ENCODE measurements at regions not wholly inside any gene's neighbourhood (a gene's known extent, or its start where the extent isn't known, plus 50 kb on each side); places are given as distances from the start of the nearest gene placed in this dataset.
"Not testable (repeated sequence)": the region's sequence is repeated elsewhere in the genome, so short reads cannot be mapped to it uniquely, and the experiment has no call there.

DNA sequence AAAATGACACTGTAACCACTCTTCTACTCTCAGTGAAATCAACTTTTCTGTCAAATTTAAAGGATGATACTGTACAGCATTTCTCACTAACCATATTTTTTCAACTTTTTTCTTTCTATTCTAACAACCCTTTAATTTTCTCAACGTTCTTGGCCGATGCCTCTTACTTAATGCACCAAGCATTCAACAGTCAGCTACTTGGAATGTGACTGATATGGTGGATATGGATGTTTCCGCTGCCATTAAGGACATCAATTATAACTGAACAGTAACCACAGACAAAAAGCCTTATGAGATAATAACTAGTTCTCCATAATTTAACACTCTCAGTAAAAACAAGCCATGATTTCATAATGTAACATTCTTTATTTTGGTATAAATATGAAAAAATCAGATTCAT, 427.4 kb downstream of the KCNJ18 start:
- TF ChIP-seq, protein P1, sequence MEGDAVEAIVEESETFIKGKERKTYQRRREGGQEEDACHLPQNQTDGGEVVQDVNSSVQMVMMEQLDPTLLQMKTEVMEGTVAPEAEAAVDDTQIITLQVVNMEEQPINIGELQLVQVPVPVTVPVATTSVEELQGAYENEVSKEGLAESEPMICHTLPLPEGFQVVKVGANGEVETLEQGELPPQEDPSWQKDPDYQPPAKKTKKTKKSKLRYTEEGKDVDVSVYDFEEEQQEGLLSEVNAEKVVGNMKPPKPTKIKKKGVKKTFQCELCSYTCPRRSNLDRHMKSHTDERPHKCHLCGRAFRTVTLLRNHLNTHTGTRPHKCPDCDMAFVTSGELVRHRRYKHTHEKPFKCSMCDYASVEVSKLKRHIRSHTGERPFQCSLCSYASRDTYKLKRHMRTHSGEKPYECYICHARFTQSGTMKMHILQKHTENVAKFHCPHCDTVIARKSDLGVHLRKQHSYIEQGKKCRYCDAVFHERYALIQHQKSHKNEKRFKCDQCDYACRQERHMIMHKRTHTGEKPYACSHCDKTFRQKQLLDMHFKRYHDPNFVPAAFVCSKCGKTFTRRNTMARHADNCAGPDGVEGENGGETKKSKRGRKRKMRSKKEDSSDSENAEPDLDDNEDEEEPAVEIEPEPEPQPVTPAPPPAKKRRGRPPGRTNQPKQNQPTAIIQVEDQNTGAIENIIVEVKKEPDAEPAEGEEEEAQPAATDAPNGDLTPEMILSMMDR (IDR thresholded peaks at IDR 0.05): not testable (repeated sequence)
- TF ChIP-seq POLR2AphosphoS5, POLR2A (IDR thresholded peaks at IDR 0.05): not testable (repeated sequence)
